ENCODE measurements at regions not wholly inside any gene's neighbourhood (a gene's known extent, or its start where the extent isn't known, plus 50 kb on each side); places are given as distances from the start of the nearest gene placed in this dataset.

- DNase-seq (ENCODE audit: low read depth, low spot score) = no peak
- POLR2A ChIA-PET = no interaction called here
- no peak overlapping the region for H3K4me3 ChIP-seq (replicated peaks in 1 of 2; ENCODE audit: low read depth in 1 of 2, low read length in 2 of 2)
- CTCF ChIA-PET = no interaction called here
- RAD21 ChIA-PET (ENCODE audit: low non-redundant PET in 1 of 2, low total read pairs in 2 of 2, uncharacterized antibody in 2 of 2, unreplicated experiment in 2 of 2) = no interaction called here
- no peak overlapping the region for H2AFZ ChIP-seq (ENCODE audit: low read depth, low read length, poor library complexity, severe bottlenecking)
- no peaks in the 10 kb centered on the region for H3K27me3 ChIP-seq (ENCODE audit: insufficient read depth, low read length)
- BruUV-seq (replicated peaks) = no TSS peak
- no peaks in the 10 kb centered on the region for H3K79me2 ChIP-seq (ENCODE audit: insufficient read depth, low read length)
- H3K36me3 ChIP-seq (ENCODE audit: control insufficient read depth in 1 of 2, insufficient read depth in 2 of 2, low read length in 2 of 2) = no peaks in the 10 kb centered on the region
- H3K4me1 ChIP-seq (ENCODE audit: control insufficient read depth in 1 of 2, insufficient read depth in 2 of 2, low read length in 2 of 2) = peaks cover 17 to 52% of the 10 kb centered on the region in 2 experiments
- H4K20me1 ChIP-seq (ENCODE audit: insufficient read depth) = no peaks in the 10 kb centered on the region
- TF ChIP-seq SP1 (IDR thresholded peaks at IDR 0.05; ENCODE audit: low read depth) (no peak), ZNF274 (IDR thresholded peaks at IDR 0.05; ENCODE audit: low read depth, low read length) (no peak)
- H3K27ac ChIP-seq (ENCODE audit: low read depth, low read length) = no peak overlapping the region
- H3K9me3 ChIP-seq (ENCODE audit: control insufficient read depth in 1 of 2, insufficient read depth in 1 of 2, low read depth in 1 of 2, low read length in 2 of 2) = no peaks in the 10 kb centered on the region
- no peaks in the 10 kb centered on the region for H3K9me2 ChIP-seq (ENCODE audit: insufficient read depth)
- no peak overlapping the region for H3K9ac ChIP-seq (ENCODE audit: low read length)
- no peak for ATAC-seq
- H3K4me2 ChIP-seq (ENCODE audit: low read length) = no peak overlapping the region
- intact Hi-C loops (cut with micrococcal nuclease) = no loop called here
Observed at GRCh38 chr12:123080634-123081033, 70.3 kb downstream of the PITPNM2 start.

- Histone ChIP-seq H3K79me2 (ENCODE audit: insufficient read depth, low read length) (no peaks in the 10 kb centered on the region; the same call in 1 of the 2 replicates), H3K4me2 (ENCODE audit: low read length) (no peak overlapping the region), H3K27me3 (ENCODE audit: insufficient read depth, low read length) (no peaks in the 10 kb centered on the region), H3K9ac (ENCODE audit: low read length) (no peak overlapping the region), H3K9me3 (ENCODE audit: control insufficient read depth in 1 of 2, insufficient read depth in 1 of 2, low read depth in 1 of 2, low read length in 2 of 2) (no peaks in the 10 kb centered on the region), H3K27ac (ENCODE audit: low read depth, low read length) (no peak overlapping the region), H3K4me1 (ENCODE audit: control insufficient read depth in 1 of 2, insufficient read depth in 2 of 2, low read length in 2 of 2) (peaks cover 15 to 34% of the 10 kb centered on the region in 2 experiments), H3K4me3 (replicated peaks in 1 of 2; ENCODE audit: low read depth in 1 of 2, low read length in 2 of 2) (no peak overlapping the region), H2AFZ (ENCODE audit: low read depth, low read length, poor library complexity, severe bottlenecking) (no peak overlapping the region), H3K36me3 (ENCODE audit: control insufficient read depth in 1 of 2, insufficient read depth in 2 of 2, low read length in 2 of 2) (no peaks in the 10 kb centered on the region), H4K20me1 (ENCODE audit: insufficient read depth) (no peaks in the 10 kb centered on the region), H3K9me2 (ENCODE audit: insufficient read depth) (no peaks in the 10 kb centered on the region)
- DNase-seq (ENCODE audit: low read depth, low spot score) = no peak
- TF ChIP-seq FOSL1 (IDR thresholded peaks at IDR 0.05; ENCODE audit: low read depth) (no peak), MAX (IDR thresholded peaks at IDR 0.05) (no peak), REST (IDR thresholded peaks at IDR 0.05; ENCODE audit: low read depth) (no peak), YY1 (IDR thresholded peaks at IDR 0.05; ENCODE audit: extremely low read depth, insufficient replicate concordance, low read depth, low read length) (no peak), ZNF274 (IDR thresholded peaks at IDR 0.05; ENCODE audit: low read depth, low read length) (no peak), TCF7L2 (IDR thresholded peaks at IDR 0.05; ENCODE audit: borderline replicate concordance, extremely low read depth, insufficient read depth, insufficient read length) (no peak), ZBTB33 (IDR thresholded peaks at IDR 0.05; ENCODE audit: extremely low read depth, insufficient replicate concordance, low read length) (no peak), SRF (IDR thresholded peaks at IDR 0.05; ENCODE audit: low read depth) (no peak), CEBPB (IDR thresholded peaks at IDR 0.05; ENCODE audit: low read depth) (no peak), POLR2AphosphoS5 (IDR thresholded peaks at IDR 0.05; ENCODE audit: low read depth, low read length) (no peak), EZH2phosphoT487 (IDR thresholded peaks at IDR 0.05; ENCODE audit: borderline replicate concordance) (no peak), ATF3 (IDR thresholded peaks at IDR 0.05) (no peak)
- intact Hi-C loops (cut with micrococcal nuclease) = no loop called here
- RAD21 ChIA-PET (ENCODE audit: low non-redundant PET in 1 of 2, low total read pairs in 2 of 2, uncharacterized antibody in 2 of 2, unreplicated experiment in 2 of 2) = no interaction called here
- CTCF ChIA-PET = no interaction called here
- no peak for ATAC-seq
- no TSS peak for BruUV-seq (replicated peaks)
- POLR2A ChIA-PET = no interaction called here
Observed at GRCh38 chr12:123078531-123079155, 72.2 kb downstream of the PITPNM2 start.

Data from HCT116 (cell line).